Adrenal gland (tissue), 5 donors: ENCODE measurements at regions not wholly inside any gene's neighbourhood (a gene's known extent, or its start where the extent isn't known, plus 50 kb on each side); places are given as distances from the start of the nearest gene placed in this dataset.

Source experiments
- POLR2A ChIP-seq, 2 donors: fragments of 450-650 bp; IDR thresholded peaks; one replicate each; pipeline ENCODE4 v1.6.1; 2017; ENCODE audit warnings: antibody characterized with exemption in 2 of 2, mild to moderate bottlenecking in 2 of 2, moderate library complexity in 1 of 2
- TF ChIP-seq, protein P1 (sequence below), 6 experiments: fragments of 450-650 bp in 4 of 6; fragments of 200-600 bp in 2 of 6; sonication (generic) in 1 of 6; IDR thresholded peaks; 1 replicate in 5 of 6; 2 replicates in 1 of 6; pipeline versions ENCODE4 v1.5.1 to v1.8.0; 2016 to 2021; ENCODE audit warnings: antibody characterized with exemption in 6 of 6, mild to moderate bottlenecking in 2 of 6, moderate library complexity in 1 of 6
- donor health status: DM: no; HTN: no; CAD: no.

DNA sequence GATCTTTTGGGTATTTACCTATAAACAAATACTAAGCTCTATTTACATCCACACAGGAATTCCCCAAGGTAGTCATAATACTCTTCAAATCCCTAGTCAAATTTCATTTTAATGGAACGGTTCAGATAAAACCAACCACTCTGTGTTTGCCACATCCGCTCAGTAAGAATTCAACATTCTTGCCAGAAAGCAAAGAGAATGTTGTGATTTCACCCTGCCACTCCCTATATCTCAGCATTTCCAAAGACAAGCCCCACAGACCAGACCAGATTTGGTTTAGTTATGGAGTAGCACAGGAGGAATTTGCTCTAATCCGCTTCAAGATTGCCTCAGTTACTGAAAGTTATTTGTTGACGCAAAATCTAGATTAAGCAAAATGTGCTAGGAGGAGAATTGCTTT lies 105.6 kb upstream of the SERP2 start:
- TF ChIP-seq, protein P1, sequence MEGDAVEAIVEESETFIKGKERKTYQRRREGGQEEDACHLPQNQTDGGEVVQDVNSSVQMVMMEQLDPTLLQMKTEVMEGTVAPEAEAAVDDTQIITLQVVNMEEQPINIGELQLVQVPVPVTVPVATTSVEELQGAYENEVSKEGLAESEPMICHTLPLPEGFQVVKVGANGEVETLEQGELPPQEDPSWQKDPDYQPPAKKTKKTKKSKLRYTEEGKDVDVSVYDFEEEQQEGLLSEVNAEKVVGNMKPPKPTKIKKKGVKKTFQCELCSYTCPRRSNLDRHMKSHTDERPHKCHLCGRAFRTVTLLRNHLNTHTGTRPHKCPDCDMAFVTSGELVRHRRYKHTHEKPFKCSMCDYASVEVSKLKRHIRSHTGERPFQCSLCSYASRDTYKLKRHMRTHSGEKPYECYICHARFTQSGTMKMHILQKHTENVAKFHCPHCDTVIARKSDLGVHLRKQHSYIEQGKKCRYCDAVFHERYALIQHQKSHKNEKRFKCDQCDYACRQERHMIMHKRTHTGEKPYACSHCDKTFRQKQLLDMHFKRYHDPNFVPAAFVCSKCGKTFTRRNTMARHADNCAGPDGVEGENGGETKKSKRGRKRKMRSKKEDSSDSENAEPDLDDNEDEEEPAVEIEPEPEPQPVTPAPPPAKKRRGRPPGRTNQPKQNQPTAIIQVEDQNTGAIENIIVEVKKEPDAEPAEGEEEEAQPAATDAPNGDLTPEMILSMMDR (IDR thresholded peaks at IDR 0.05), result no peak
- no peak for TF ChIP-seq POLR2A (IDR thresholded peaks at IDR 0.05)
